ENCODE measurements at regions not wholly inside any gene's neighbourhood (a gene's known extent, or its start where the extent isn't known, plus 50 kb on each side); places are given as distances from the start of the nearest gene placed in this dataset.
"Not testable (repeated sequence)": the region's sequence is repeated elsewhere in the genome, so short reads cannot be mapped to it uniquely, and the experiment has no call there.

GRCh38 chr1:195005338-195005737, 1602.9 kb downstream of the KCNT2 start:
- no peak for DNase-seq

GRCh38 chr1:194990483-194990882, 1617.8 kb downstream of the KCNT2 start:
- no peak for DNase-seq

- no peak for DNase-seq
These were observed 1632.3 kb downstream of the KCNT2 start for GRCh38 chr1:194975913-194976312.

GRCh38 chr1:194968916-194969315, 1639.3 kb downstream of the KCNT2 start:
- DNase-seq = no peak

- no peak for DNase-seq
These were observed 1648.4 kb downstream of the KCNT2 start for GRCh38 chr1:194959795-194960194.

GRCh38 chr1:194952171-194952570, 1656.1 kb downstream of the KCNT2 start:
- peak; percentile 63 for DNase-seq

GRCh38 chr1:194950584-194950983, 1657.7 kb downstream of the KCNT2 start:
- no peak for DNase-seq

GRCh38 chr1:194940336-194941030, 1667.8 kb downstream of the KCNT2 start:
- DNase-seq = peak; percentile 71

GRCh38 chr1:194935864-194936263, 1672.4 kb downstream of the KCNT2 start:
- DNase-seq = peak; percentile 17

- DNase-seq = peak; percentile 17
These were observed 1677.1 kb downstream of the KCNT2 start for GRCh38 chr1:194931166-194931565.

- no peak for DNase-seq
These were observed 1678.1 kb downstream of the KCNT2 start for GRCh38 chr1:194930132-194930531.

GRCh38 chr1:194929357-194929756, 1678.9 kb downstream of the KCNT2 start:
- no peak for DNase-seq

GRCh38 chr1:194919146-194919545, 1689.1 kb downstream of the KCNT2 start:
- no peak for DNase-seq

GRCh38 chr1:194917769-194918168, 1690.5 kb downstream of the KCNT2 start:
- no peak for DNase-seq

GRCh38 chr1:194908643-194909042, 1699.6 kb downstream of the KCNT2 start:
- DNase-seq = no peak

- no peak for DNase-seq
These were observed 1704.7 kb downstream of the KCNT2 start for GRCh38 chr1:194903524-194903923.

GRCh38 chr1:194889310-194889709, 1702.9 kb upstream of the B3GALT2 start:
- no peak for DNase-seq

GRCh38 chr1:194870860-194871259, 1684.4 kb upstream of the B3GALT2 start:
- no peak for DNase-seq

- DNase-seq = no peak
These were observed 1679.7 kb upstream of the B3GALT2 start for GRCh38 chr1:194866153-194866552.

- no peak for DNase-seq
These were observed 1679.0 kb upstream of the B3GALT2 start for GRCh38 chr1:194865383-194865782.

- DNase-seq = no peak
These were observed 1675.7 kb upstream of the B3GALT2 start for GRCh38 chr1:194862129-194862528.

- DNase-seq = no peak
These were observed 1674.1 kb upstream of the B3GALT2 start for GRCh38 chr1:194860248-194861201.

GRCh38 chr1:194859481-194860154, 1673.2 kb upstream of the B3GALT2 start:
- not testable (repeated sequence) for DNase-seq
